Natural killer cell (primary cell): ENCODE measurements at regions not wholly inside any gene's neighbourhood (a gene's known extent, or its start where the extent isn't known, plus 50 kb on each side); places are given as distances from the start of the nearest gene placed in this dataset.

Source experiments
- ATAC-seq, 3 donors: fragments of 150-1000 bp in 2 of 3; fragments of 200-7000 bp in 1 of 3; cut with Tn5 transposase; 1 replicate in 1 of 3; 2 replicates in 2 of 3; pipeline ENCODE4 v1.10.0; 2021; ENCODE audit warnings: mild to moderate bottlenecking in 2 of 3, moderate library complexity in 2 of 3
- DNase-seq, 2 donors: peaks; one replicate each; pipeline versions ENCODE4 v3.0.0 to v3.0.0-alpha.2; 2013 to 2021; ENCODE audit warnings: mixed read lengths in 1 of 2
- H3K27ac ChIP-seq: one replicate; pipeline ENCODE4 v1.5.1; 2013; ENCODE audit warnings: mild to moderate bottlenecking, low read length
- H3K27me3 ChIP-seq: one replicate; pipeline ENCODE4 v1.6.1; 2013; ENCODE audit warnings: low read length; ENCODE audit not compliant: control insufficient read depth, insufficient read depth
- H3K36me3 ChIP-seq: one replicate; pipeline ENCODE4 v1.6.1; 2013; ENCODE audit warnings: low read length; ENCODE audit not compliant: control insufficient read depth, insufficient read depth
- H3K4me1 ChIP-seq: one replicate; pipeline ENCODE4 v1.6.1; 2013; ENCODE audit warnings: low read length; ENCODE audit not compliant: control insufficient read depth, insufficient read depth
- H3K4me3 ChIP-seq: one replicate; pipeline ENCODE4 v1.5.1; 2013; ENCODE audit warnings: low read length
- H3K9me3 ChIP-seq: one replicate; pipeline ENCODE4 v1.6.1; 2013; ENCODE audit warnings: low read length; ENCODE audit not compliant: control insufficient read depth, insufficient read depth
- H3K27ac Mint-ChIP-seq, 2 donors: one replicate each; pipeline ENCODE4 v1.8.0; 2022; ENCODE audit warnings: mild to moderate bottlenecking in 2 of 2, mixed read lengths in 2 of 2, moderate library complexity in 1 of 2
- H3K27me3 Mint-ChIP-seq, 2 donors: one replicate each; pipeline ENCODE4 v1.8.0; 2022; ENCODE audit warnings: low read depth in 2 of 2, mixed read lengths in 2 of 2
- H3K36me3 Mint-ChIP-seq: one replicate; pipeline ENCODE4 v1.8.0; 2022; ENCODE audit warnings: mixed read lengths
- H3K4me1 Mint-ChIP-seq, 2 donors: one replicate each; pipeline ENCODE4 v1.8.0; 2022; ENCODE audit warnings: mixed read lengths in 2 of 2
- H3K4me3 Mint-ChIP-seq: one replicate; pipeline ENCODE4 v1.8.0; 2022; ENCODE audit warnings: mild to moderate bottlenecking, moderate library complexity, mixed read lengths
- H3K9me3 Mint-ChIP-seq, 2 donors: one replicate each; pipeline ENCODE4 v1.8.0; 2022; ENCODE audit warnings: mixed read lengths in 2 of 2
- CTCF ChIP-seq: fragments of 200-600 bp; IDR thresholded peaks from one replicate; pipeline ENCODE4 v1.8.0; 2022; ENCODE audit warnings: antibody characterized with exemption
- WGBS: methylation state at CpG from one replicate; pipeline ENCODE4 v1.1.7; 2013; ENCODE audit warnings: missing lambda C conversion rate; ENCODE audit not compliant: insufficient coverage; 5-methylcytosine and 5-hydroxymethylcytosine counted together
- intact Hi-C: fragments of 100-400 bp; cut with micrococcal nuclease; formaldehyde crosslinking; loops from one replicate; pipeline ENCODE4 v1.14.2; 2022

- ATAC-seq (peak in 1 of 3 donors; percentile 44), DNase-seq (no peak)
- Histone ChIP-seq H3K27me3 (peaks cover 3% of the 10 kb centered on the region), H3K27ac (no peak overlapping the region), H3K36me3 (no peaks in the 10 kb centered on the region), H3K9me3 (peaks cover 2% of the 10 kb centered on the region), H3K4me3 (no peak overlapping the region), H3K4me1 (no peaks in the 10 kb centered on the region)
- TF ChIP-seq CTCF: no peak
- H3K36me3 Mint-ChIP-seq: peaks cover 52% of the 10 kb centered on the region
- H3K4me1 Mint-ChIP-seq: peaks cover 20% of the 10 kb centered on the region in 2 donors
- peaks cover 6 to 9% of the 10 kb centered on the region in 2 donors for H3K9me3 Mint-ChIP-seq
- no peaks in the 10 kb centered on the region for H3K27me3 Mint-ChIP-seq
- H3K4me3 Mint-ChIP-seq: no peak overlapping the region
- intact Hi-C loops: no loop called here
- 100% methylated on average over 1 of the region's 1 CpG for WGBS
- no peak overlapping the region for H3K27ac Mint-ChIP-seq
Observed at GRCh38 chr1:199046618-199047017, 407.8 kb downstream of the PTPRC start.

GRCh38 chr1:199054694-199055093 is 415.9 kb downstream of the PTPRC start:
- no peaks in the 10 kb centered on the region for H3K4me1 ChIP-seq
- TF ChIP-seq CTCF: no peak
- intact Hi-C loops: no loop called here
- Mint-ChIP-seq H3K36me3 (peaks cover 19% of the 10 kb centered on the region), H3K27me3 (no peaks in the 10 kb centered on the region), H3K4me3 (no peak overlapping the region), H3K27ac (no peak overlapping the region), H3K9me3 (peaks cover 0 to 3% of the 10 kb centered on the region in 2 donors), H3K4me1 (peaks cover 9 to 11% of the 10 kb centered on the region in 2 donors)
- no peak for ATAC-seq
- peaks cover 2% of the 10 kb centered on the region for H3K9me3 ChIP-seq
- no peak for DNase-seq
- H3K36me3 ChIP-seq: no peaks in the 10 kb centered on the region
- no peaks in the 10 kb centered on the region for H3K27me3 ChIP-seq
- H3K27ac ChIP-seq: no peak overlapping the region
- H3K4me3 ChIP-seq: no peak overlapping the region
- 90% methylated on average over 1 of the region's 1 CpG for WGBS

- no peak overlapping the region for H3K4me3 Mint-ChIP-seq
- ATAC-seq: no peak
Observed at GRCh38 chr1:199057322-199057721, 418.5 kb downstream of the PTPRC start.

More at GRCh38 chr1:199057322-199057721, 418.5 kb downstream of the PTPRC start:
- no peak overlapping the region for H3K4me3 ChIP-seq
- no peak for DNase-seq
- no peaks in the 10 kb centered on the region for H3K36me3 ChIP-seq
- no peak overlapping the region for H3K27ac ChIP-seq
- peaks cover 0 to 4% of the 10 kb centered on the region in 2 donors for H3K27me3 Mint-ChIP-seq
- intact Hi-C loops: no loop called here
- peaks cover 9 to 11% of the 10 kb centered on the region in 2 donors for H3K4me1 Mint-ChIP-seq
- H3K27me3 ChIP-seq: no peaks in the 10 kb centered on the region
- H3K9me3 Mint-ChIP-seq: no peaks in the 10 kb centered on the region
- no peaks in the 10 kb centered on the region for H3K36me3 Mint-ChIP-seq
- 100% methylated on average over 1 of the region's 1 CpG for WGBS
- no peaks in the 10 kb centered on the region for H3K9me3 ChIP-seq
- no peak for TF ChIP-seq CTCF
- H3K27ac Mint-ChIP-seq: no peak overlapping the region
- H3K4me1 ChIP-seq: no peaks in the 10 kb centered on the region
